AG09309 (cell line): ENCODE measurements at regions not wholly inside any gene's neighbourhood (a gene's known extent, or its start where the extent isn't known, plus 50 kb on each side); places are given as distances from the start of the nearest gene placed in this dataset.

Experiments
- DNase-seq: peaks from one replicate; pipeline ENCODE4 v3.0.0-alpha.2; 2010; ENCODE audit warnings: low read depth
- H3K4me3 ChIP-seq: 2 replicates; pipeline ENCODE4 v1.5.1; 2011; ENCODE audit warnings: mild to moderate bottlenecking, low read depth, low read length, moderate library complexity; ENCODE audit not compliant: control insufficient read depth
- CTCF ChIP-seq: IDR thresholded peaks from 2 replicates; pipeline ENCODE4 v1.5.1; 2011; ENCODE audit warnings: mild to moderate bottlenecking, low read depth, low read length, inconsistent platforms; ENCODE audit not compliant: insufficient read depth, control insufficient read depth; ENCODE audit errors: missing control alignments

DNA sequence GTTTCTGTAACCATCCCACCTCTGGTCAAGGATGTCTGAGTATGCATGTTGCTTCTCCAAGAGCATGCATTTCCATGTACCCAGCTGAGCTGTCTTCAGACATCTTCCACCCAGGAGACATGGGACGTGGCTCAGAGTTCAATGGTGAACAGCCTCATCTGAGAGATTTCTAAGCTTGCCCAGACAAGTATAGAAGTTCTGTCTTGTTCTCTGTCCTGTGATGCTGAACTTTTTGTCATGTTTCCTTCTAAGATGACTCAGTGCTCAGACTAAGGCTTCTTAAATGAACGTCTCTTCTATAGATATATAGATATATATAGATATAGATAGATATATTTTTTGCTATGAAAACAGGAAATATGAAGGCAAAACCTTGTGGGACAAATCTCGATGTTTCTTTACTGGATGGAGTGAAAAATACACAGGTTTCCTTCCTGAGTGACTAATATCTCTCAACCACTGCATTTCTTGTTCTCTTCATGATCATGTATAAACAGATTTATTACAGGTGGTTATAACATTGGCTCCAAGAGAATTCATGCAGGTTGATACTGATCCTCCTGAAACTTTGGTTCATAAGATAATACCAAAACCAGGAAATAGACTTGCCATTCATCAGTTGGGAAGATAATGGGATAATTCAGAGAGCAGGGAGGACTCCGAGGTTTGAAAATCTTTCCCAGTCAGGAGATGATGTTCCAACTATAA lies 168.2 kb downstream of the ZNF518B start:
- TF ChIP-seq CTCF = no peak
- H3K4me3 ChIP-seq = no peak overlapping the region
- no peak for DNase-seq

DNA sequence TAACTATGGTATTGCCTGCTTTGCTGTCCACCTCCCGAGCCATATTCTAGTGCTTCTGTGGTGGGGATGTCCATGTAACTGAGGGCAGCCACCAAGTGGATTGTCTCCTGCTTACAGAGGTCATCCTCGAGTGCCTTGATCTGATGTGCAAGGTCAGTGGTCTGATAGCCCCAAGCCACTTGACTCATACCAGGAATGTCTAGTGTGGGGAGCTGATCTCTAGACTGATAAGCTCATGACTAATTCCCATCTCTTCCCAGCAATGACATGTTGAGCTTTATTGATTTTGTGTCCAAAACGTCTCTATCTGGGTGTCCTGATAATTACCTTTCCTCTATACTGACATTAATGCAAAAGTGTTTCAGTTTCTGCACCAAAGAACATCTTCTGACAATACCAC lies 168.4 kb upstream of the WDR1 start:
- DNase-seq = no peak
- no peak overlapping the region for H3K4me3 ChIP-seq
- no peak for TF ChIP-seq CTCF

DNA sequence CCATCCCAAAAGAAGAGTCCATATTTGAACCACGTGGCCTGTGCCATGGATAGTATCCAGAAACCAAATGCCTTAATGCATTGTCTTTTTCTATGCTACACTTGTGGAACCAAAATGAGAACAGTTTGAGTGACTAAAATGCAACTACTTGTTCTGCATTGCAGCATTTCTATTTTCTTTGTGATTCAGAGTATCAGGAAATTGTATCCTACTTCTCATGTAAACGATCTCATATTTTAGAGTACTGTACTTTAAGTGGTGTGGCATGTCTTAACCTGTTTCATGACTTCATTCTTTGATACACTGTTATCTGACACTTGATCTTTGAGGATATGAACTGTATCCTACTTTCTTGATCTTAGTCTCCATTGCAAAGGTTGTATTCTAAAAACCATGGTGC lies 167.2 kb upstream of the WDR1 start:
- TF ChIP-seq CTCF = no peak
- no peak overlapping the region for H3K4me3 ChIP-seq
- no peak for DNase-seq

GRCh38 chr4:10281996-10282395 lies 165.4 kb upstream of the WDR1 start:
- no peak overlapping the region for H3K4me3 ChIP-seq
- TF ChIP-seq CTCF = no peak
- no peak for DNase-seq

- H3K4me3 ChIP-seq = no peak overlapping the region
- no peak for DNase-seq
- TF ChIP-seq CTCF = no peak
These were observed 162.7 kb upstream of the WDR1 start for GRCh38 chr4:10279261-10279660.

GRCh38 chr4:10278071-10278470 lies 161.5 kb upstream of the WDR1 start:
- TF ChIP-seq CTCF = no peak
- DNase-seq = no peak

More at GRCh38 chr4:10278071-10278470, 161.5 kb upstream of the WDR1 start:
- no peak overlapping the region for H3K4me3 ChIP-seq
